DOHH2 (cell line): ENCODE measurements at regions not wholly inside any gene's neighbourhood (a gene's known extent, or its start where the extent isn't known, plus 50 kb on each side); places are given as distances from the start of the nearest gene placed in this dataset.

Source experiments
- CTCF ChIP-seq: fragments of 200-600 bp; sonication (generic); IDR thresholded peaks from one replicate; pipeline ENCODE4 v1.5.1; 2014; ENCODE audit warnings: antibody characterized with exemption, mild to moderate bottlenecking, low read depth, low read length; ENCODE audit not compliant: poor library complexity, severe bottlenecking
- EZH2phosphoT487 ChIP-seq: fragments of 200-600 bp; sonication (generic); IDR thresholded peaks from 2 replicates; pipeline ENCODE4 v1.6.1; 2017; ENCODE audit warnings: borderline replicate concordance, mild to moderate bottlenecking, antibody characterized with exemption, low read length, moderate library complexity, mixed read lengths

- no peak for TF ChIP-seq CTCF
- no peak for TF ChIP-seq EZH2phosphoT487
Measured at GRCh38 chr6:45742591-45742990, 273.1 kb downstream of the CLIC5 start.
